HCT116 (cell line): ENCODE measurements at regions not wholly inside any gene's neighbourhood (a gene's known extent, or its start where the extent isn't known, plus 50 kb on each side); places are given as distances from the start of the nearest gene placed in this dataset.

Source experiments
- ATAC-seq: fragments of 200-7000 bp; cut with Tn5 transposase; 2 replicates; pipeline ENCODE4 v1.9.1; 2020; ENCODE audit warnings: mild to moderate bottlenecking, moderate library complexity
- BruUV-seq: library from RNA; stranded (reverse); fragments of 400-500 nt; replicated peaks from 2 replicates; lab custom pipeline; 2021; lab: Mats Ljungman, UMichigan
- CTCF ChIA-PET: fragments of 300-600 bp; sonication (Branson Sonifier 250); formaldehyde crosslinking; loops from one replicate; lab custom pipeline; 2021; ENCODE audit warnings: antibody characterized with exemption; lab: Charles Lee
- POLR2A ChIA-PET: fragments of 300-600, 350-600 bp; sonication (Branson Sonifier 250); formaldehyde crosslinking; loops from one replicate; lab custom pipeline; 2021; ENCODE audit warnings: antibody characterized with exemption; lab: Charles Lee
- RAD21 ChIA-PET, 2 experiments: fragments of 300-600 bp; sonication (Branson Sonifier 250); formaldehyde crosslinking; loops; one replicate each; lab custom pipeline; 2023; ENCODE audit warnings: low total read pairs in 2 of 2; ENCODE audit not compliant: uncharacterized antibody in 2 of 2, unreplicated experiment in 2 of 2, low non-redundant PET in 1 of 2; lab: Charles Lee
- DNase-seq: peaks from one replicate; pipeline ENCODE4 v3.0.0-alpha.2; 2010; ENCODE audit warnings: low read depth, low spot score
- H2AFZ ChIP-seq: fragments of 200-600 bp; shearing (Covaris generic), sonication (generic); 2 replicates; pipeline ENCODE4 v1.6.1; 2017; ENCODE audit warnings: low read depth, mixed run types, mixed read lengths, antibody characterized with exemption, low read length; ENCODE audit not compliant: poor library complexity, severe bottlenecking
- H3K27ac ChIP-seq: 2 replicates; pipeline ENCODE4 v1.5.1; 2012; ENCODE audit warnings: low read depth, low read length
- H3K27me3 ChIP-seq: fragments of 200-600 bp; sonication (generic); 2 replicates; pipeline ENCODE4 v1.6.1; 2016; ENCODE audit warnings: mixed run types, low read length, mixed read lengths; ENCODE audit not compliant: insufficient read depth
- H3K36me3 ChIP-seq, 2 experiments: fragments of 200-500 bp in 1 of 2; fragments of 200-600 bp in 1 of 2; sonication (Bioruptor generic) in 1 of 2; sonication (generic) in 1 of 2; 2 replicates each; pipeline versions ENCODE4 v1.5.1 to v1.6.1; 2014 to 2016; ENCODE audit warnings: low read length in 2 of 2, inconsistent platforms in 1 of 2, mixed read lengths in 1 of 2, mixed run types in 1 of 2; ENCODE audit not compliant: insufficient read depth in 2 of 2, control insufficient read depth in 1 of 2
- H3K4me1 ChIP-seq, 2 experiments: fragments of 200-600 bp in 1 of 2; sonication (generic) in 1 of 2; 2 replicates each; pipeline versions ENCODE4 v1.5.1 to v1.6.1; 2012 to 2017; ENCODE audit warnings: low read length in 2 of 2, inconsistent platforms in 1 of 2, mild to moderate bottlenecking in 1 of 2, mixed read lengths in 1 of 2, mixed run types in 1 of 2, moderate library complexity in 1 of 2; ENCODE audit not compliant: insufficient read depth in 2 of 2, control insufficient read depth in 1 of 2
- H3K4me2 ChIP-seq: fragments of 200-600 bp; sonication (generic); 2 replicates; pipeline ENCODE4 v1.6.1; 2017; ENCODE audit warnings: mixed run types, low read length, mixed read lengths
- H3K4me3 ChIP-seq, 2 experiments: fragments of 200-600 bp in 1 of 2; sonication (generic) in 1 of 2; replicated peaks in 1 of 2; 2 replicates each; pipeline ENCODE4 v1.5.1; 2011 to 2016; ENCODE audit warnings: low read length in 2 of 2, control low read depth in 1 of 2, low read depth in 1 of 2, mild to moderate bottlenecking in 1 of 2, mixed read lengths in 1 of 2, mixed run types in 1 of 2
- H3K79me2 ChIP-seq: fragments of 200-600 bp; sonication (generic); 2 replicates; pipeline ENCODE4 v1.6.1; 2017; ENCODE audit warnings: mild to moderate bottlenecking, mixed run types, low read length, moderate library complexity, mixed read lengths; ENCODE audit not compliant: insufficient read depth
- H3K9ac ChIP-seq: fragments of 200-600 bp; sonication (generic); 2 replicates; pipeline ENCODE4 v1.6.1; 2016; ENCODE audit warnings: low read length, mixed read lengths
- H3K9me2 ChIP-seq: fragments of 200-600 bp; sonication (generic), shearing (Covaris generic); 2 replicates; pipeline ENCODE4 v1.6.1; 2017; ENCODE audit warnings: mixed run types, mild to moderate bottlenecking, moderate library complexity; ENCODE audit not compliant: insufficient read depth
- H3K9me3 ChIP-seq, 2 experiments: fragments of 200-500 bp in 1 of 2; fragments of 200-600 bp in 1 of 2; sonication (Bioruptor generic) in 1 of 2; sonication (generic) in 1 of 2; 2 replicates each; pipeline ENCODE4 v1.6.1; 2014 to 2017; ENCODE audit warnings: low read length in 2 of 2, mixed read lengths in 2 of 2, inconsistent platforms in 1 of 2, low read depth in 1 of 2, mild to moderate bottlenecking in 1 of 2, mixed run types in 1 of 2, moderate library complexity in 1 of 2; ENCODE audit not compliant: control insufficient read depth in 1 of 2, insufficient read depth in 1 of 2
- H4K20me1 ChIP-seq: fragments of 200-600 bp; sonication (generic), shearing (Covaris generic); 2 replicates; pipeline ENCODE4 v1.6.1; 2017; ENCODE audit warnings: mixed run types, mild to moderate bottlenecking, moderate library complexity; ENCODE audit not compliant: insufficient read depth
- ATF3 ChIP-seq: IDR thresholded peaks from 2 replicates; pipeline ENCODE4 v1.6.1; 2012
- CEBPB ChIP-seq: IDR thresholded peaks from 2 replicates; pipeline ENCODE4 v1.6.1; 2012; ENCODE audit warnings: low read depth
- CTCF ChIP-seq, 3 experiments: fragments of 200-600 bp in 1 of 3; sonication (generic) in 1 of 3; IDR thresholded peaks in 2 of 3; conservative IDR thresholded peaks in 1 of 3; 2 replicates each; pipeline ENCODE4 v1.5.1; 2012 to 2017; ENCODE audit warnings: low read depth in 2 of 3, low read length in 2 of 3, antibody characterized with exemption in 1 of 3, borderline replicate concordance in 1 of 3, control low read depth in 1 of 3, mild to moderate bottlenecking in 1 of 3, mixed read lengths in 1 of 3, mixed run types in 1 of 3, moderate library complexity in 1 of 3; ENCODE audit not compliant: insufficient read depth in 1 of 3
- ELF1 ChIP-seq: IDR thresholded peaks from 2 replicates; pipeline ENCODE4 v1.6.1; 2012; ENCODE audit warnings: low read depth, borderline replicate concordance
- EZH2 ChIP-seq: fragments of 200-600 bp; sonication (generic); IDR thresholded peaks from 2 replicates; pipeline ENCODE4 v1.6.1; 2017; ENCODE audit warnings: antibody characterized with exemption, mixed run types
- EZH2phosphoT487 ChIP-seq: fragments of 200-600 bp; IDR thresholded peaks from 2 replicates; pipeline ENCODE4 v1.6.1; 2018; ENCODE audit warnings: antibody characterized with exemption, borderline replicate concordance
- FOSL1 ChIP-seq: IDR thresholded peaks from 2 replicates; pipeline ENCODE4 v1.6.1; 2012; ENCODE audit warnings: low read depth
- POLR2A ChIP-seq: IDR thresholded peaks from 2 replicates; pipeline ENCODE4 v1.7.0; 2011; ENCODE audit warnings: borderline replicate concordance; ENCODE audit not compliant: insufficient read depth, insufficient read length; ENCODE audit errors: extremely low read depth
- RAD21 ChIP-seq: IDR thresholded peaks from 2 replicates; pipeline ENCODE4 v1.6.1; 2012; ENCODE audit warnings: low read depth, mild to moderate bottlenecking
- REST ChIP-seq: IDR thresholded peaks from 2 replicates; pipeline ENCODE4 v1.6.1; 2012; ENCODE audit warnings: low read depth
- SRF ChIP-seq: IDR thresholded peaks from 2 replicates; pipeline ENCODE4 v1.6.1; 2012; ENCODE audit warnings: low read depth
- YY1 ChIP-seq: IDR thresholded peaks from 2 replicates; pipeline ENCODE4 v1.6.1; 2011; ENCODE audit warnings: low read length, low read depth, moderate library complexity, mild to moderate bottlenecking; ENCODE audit not compliant: insufficient replicate concordance; ENCODE audit errors: extremely low read depth
- ZFX ChIP-seq: fragments of 450-650 bp; IDR thresholded peaks from 2 replicates; pipeline ENCODE4 v1.6.1; 2017
- intact Hi-C: fragments of 100-400 bp; cut with micrococcal nuclease; formaldehyde crosslinking; loops from 2 replicates; pipeline ENCODE4 v1.10.0; 2022

DNA sequence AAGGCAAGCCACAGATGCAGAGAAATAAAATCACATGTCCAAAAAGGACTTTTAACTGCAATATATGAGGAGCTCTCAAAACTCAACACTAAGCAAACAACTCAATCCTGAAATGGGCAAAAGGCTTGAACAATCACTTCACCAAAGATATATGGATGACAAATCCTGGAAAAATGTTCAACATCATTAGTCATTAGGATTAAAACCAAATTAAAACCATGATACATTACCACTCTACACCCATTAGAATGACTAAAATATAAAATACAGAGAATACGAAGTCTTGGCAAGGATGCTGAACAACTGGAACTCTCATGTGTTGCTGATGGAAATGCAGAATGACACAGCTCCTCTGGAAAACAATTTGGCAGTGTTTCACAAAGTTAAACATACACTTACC is 277.4 kb downstream of the TLE1 start:
- peaks cover 3 to 14% of the 10 kb centered on the region in 2 experiments; a peak in 2 of 4 replicates for H3K4me1 ChIP-seq
- H3K9ac ChIP-seq, result no peak overlapping the region
- RAD21 ChIA-PET, result no interaction called here
- H4K20me1 ChIP-seq, result no peaks in the 10 kb centered on the region
- no peaks in the 10 kb centered on the region for H3K79me2 ChIP-seq
- no peak for ATAC-seq
- no peaks in the 10 kb centered on the region for H3K9me3 ChIP-seq
- H3K27me3 ChIP-seq, result no peaks in the 10 kb centered on the region
- H2AFZ ChIP-seq, result no peak overlapping the region
- CTCF ChIA-PET, result no interaction called here
- BruUV-seq, result no TSS peak
- DNase-seq, result no peak
- H3K27ac ChIP-seq, result no peak overlapping the region
- H3K4me2 ChIP-seq, result no peak overlapping the region
- H3K9me2 ChIP-seq, result no peaks in the 10 kb centered on the region
- no peak overlapping the region for H3K4me3 ChIP-seq
- intact Hi-C loops, result no loop called here
- POLR2A ChIA-PET, result no interaction called here
- TF ChIP-seq FOSL1, result no peak
- TF ChIP-seq POLR2A, result no peak
- TF ChIP-seq SRF, result no peak
- no peak for TF ChIP-seq EZH2
- no peak for TF ChIP-seq EZH2phosphoT487
- TF ChIP-seq CTCF (IDR thresholded peaks at IDR 0.05 in 2 of 3, conservative IDR thresholded peaks at IDR 0.05 in 1 of 3; ENCODE audit: borderline replicate concordance in 1 of 3, insufficient read depth in 1 of 3, low read depth in 2 of 3, low read length in 2 of 3), result no peak
- TF ChIP-seq YY1, result no peak
- no peak for TF ChIP-seq ATF3
- no peak for TF ChIP-seq ZFX
- no peak for TF ChIP-seq REST
- no peak for TF ChIP-seq CEBPB
- TF ChIP-seq RAD21, result no peak
- no peak for TF ChIP-seq ELF1
- no peaks in the 10 kb centered on the region for H3K36me3 ChIP-seq
